Suprapubic skin (tissue), 4 donors: ENCODE measurements at regions not wholly inside any gene's neighbourhood (a gene's known extent, or its start where the extent isn't known, plus 50 kb on each side); places are given as distances from the start of the nearest gene placed in this dataset.
A peak's percentile ranks its signal among the peaks of the same experiment; 100 is the strongest.
"Not testable (repeated sequence)": the region's sequence is repeated elsewhere in the genome, so short reads cannot be mapped to it uniquely, and the experiment has no call there.

Experiments used
- DNase-seq, 2 donors: peaks; one replicate each; pipeline ENCODE4 v3.0.0-alpha.2; 2019; ENCODE audit warnings: low spot score in 2 of 2
- H3K27ac ChIP-seq: fragments of 200-600 bp; sonication (generic); one replicate; pipeline ENCODE4 v1.5.1; 2019
- H3K27me3 ChIP-seq: fragments of 200-600 bp; sonication (generic); one replicate; pipeline ENCODE4 v1.5.1; 2019
- H3K36me3 ChIP-seq: fragments of 200-600 bp; sonication (generic); one replicate; pipeline ENCODE4 v1.5.1; 2019
- H3K4me1 ChIP-seq: fragments of 200-600 bp; sonication (generic); one replicate; pipeline ENCODE4 v1.5.1; 2019
- H3K4me3 ChIP-seq: fragments of 200-600 bp; sonication (generic); one replicate; pipeline ENCODE4 v1.5.1; 2019; ENCODE audit warnings: mild to moderate bottlenecking
- H3K9me3 ChIP-seq: fragments of 200-600 bp; sonication (generic); one replicate; pipeline ENCODE4 v1.5.1; 2019
- EP300 ChIP-seq: sonication (generic); formaldehyde crosslinking; IDR thresholded peaks from one replicate; pipeline ENCODE4 v1.6.1; 2017; ENCODE audit warnings: antibody characterized with exemption
- POLR2A ChIP-seq, 2 donors: fragments of 450-650 bp; IDR thresholded peaks; one replicate each; pipeline ENCODE4 v1.6.1; 2017; ENCODE audit warnings: antibody characterized with exemption in 2 of 2, mild to moderate bottlenecking in 2 of 2, moderate library complexity in 2 of 2
- POLR2AphosphoS5 ChIP-seq, 3 donors: sonication (generic); formaldehyde crosslinking; IDR thresholded peaks; one replicate each; pipeline ENCODE4 v1.6.1; 2017; ENCODE audit warnings: antibody characterized with exemption in 3 of 3
- WGBS: methylation state at CpG from one replicate; pipeline ENCODE4 v1.1.5; 2018; 5-methylcytosine and 5-hydroxymethylcytosine counted together
- TF ChIP-seq, protein P1 (sequence below), 2 donors: fragments of 200-600 bp in 1 of 2; fragments of 450-650 bp in 1 of 2; sonication (generic) in 1 of 2; IDR thresholded peaks; one replicate each; pipeline ENCODE4 v1.5.1; 2016 to 2019; ENCODE audit warnings: antibody characterized with exemption in 2 of 2, mild to moderate bottlenecking in 1 of 2, moderate library complexity in 1 of 2

DNA sequence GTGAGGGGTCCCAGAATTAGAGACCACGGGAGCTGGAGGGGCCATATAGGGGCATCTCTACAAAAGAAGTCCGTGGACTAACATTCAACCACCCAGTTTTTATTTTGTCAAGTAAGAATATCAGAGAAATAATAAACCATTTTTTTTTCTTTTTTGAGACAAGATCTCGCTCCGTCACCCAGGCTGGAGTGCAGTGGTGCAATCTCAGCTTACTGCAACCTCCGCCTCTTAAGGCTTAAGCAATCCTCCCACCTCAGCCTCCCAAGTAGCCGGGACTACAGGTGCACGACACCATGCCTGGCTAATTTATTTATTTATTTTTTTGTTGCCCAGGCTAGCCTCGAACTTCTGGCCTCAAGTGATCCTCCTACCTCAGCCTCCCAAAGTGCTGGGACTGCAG, 82.7 kb downstream of the ZFP36L2 start:
- Histone ChIP-seq H3K9me3 (no peaks in the 10 kb centered on the region), H3K27ac (no peak overlapping the region), H3K4me3 (no peak overlapping the region), H3K27me3 (no peaks in the 10 kb centered on the region), H3K36me3 (no peaks in the 10 kb centered on the region), H3K4me1 (peaks cover 16% of the 10 kb centered on the region)
- 87% methylated on average over 8 of the region's 8 CpGs for WGBS
- TF ChIP-seq, protein P1, sequence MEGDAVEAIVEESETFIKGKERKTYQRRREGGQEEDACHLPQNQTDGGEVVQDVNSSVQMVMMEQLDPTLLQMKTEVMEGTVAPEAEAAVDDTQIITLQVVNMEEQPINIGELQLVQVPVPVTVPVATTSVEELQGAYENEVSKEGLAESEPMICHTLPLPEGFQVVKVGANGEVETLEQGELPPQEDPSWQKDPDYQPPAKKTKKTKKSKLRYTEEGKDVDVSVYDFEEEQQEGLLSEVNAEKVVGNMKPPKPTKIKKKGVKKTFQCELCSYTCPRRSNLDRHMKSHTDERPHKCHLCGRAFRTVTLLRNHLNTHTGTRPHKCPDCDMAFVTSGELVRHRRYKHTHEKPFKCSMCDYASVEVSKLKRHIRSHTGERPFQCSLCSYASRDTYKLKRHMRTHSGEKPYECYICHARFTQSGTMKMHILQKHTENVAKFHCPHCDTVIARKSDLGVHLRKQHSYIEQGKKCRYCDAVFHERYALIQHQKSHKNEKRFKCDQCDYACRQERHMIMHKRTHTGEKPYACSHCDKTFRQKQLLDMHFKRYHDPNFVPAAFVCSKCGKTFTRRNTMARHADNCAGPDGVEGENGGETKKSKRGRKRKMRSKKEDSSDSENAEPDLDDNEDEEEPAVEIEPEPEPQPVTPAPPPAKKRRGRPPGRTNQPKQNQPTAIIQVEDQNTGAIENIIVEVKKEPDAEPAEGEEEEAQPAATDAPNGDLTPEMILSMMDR (IDR thresholded peaks at IDR 0.05) = no peak
- DNase-seq = no peak

DNA sequence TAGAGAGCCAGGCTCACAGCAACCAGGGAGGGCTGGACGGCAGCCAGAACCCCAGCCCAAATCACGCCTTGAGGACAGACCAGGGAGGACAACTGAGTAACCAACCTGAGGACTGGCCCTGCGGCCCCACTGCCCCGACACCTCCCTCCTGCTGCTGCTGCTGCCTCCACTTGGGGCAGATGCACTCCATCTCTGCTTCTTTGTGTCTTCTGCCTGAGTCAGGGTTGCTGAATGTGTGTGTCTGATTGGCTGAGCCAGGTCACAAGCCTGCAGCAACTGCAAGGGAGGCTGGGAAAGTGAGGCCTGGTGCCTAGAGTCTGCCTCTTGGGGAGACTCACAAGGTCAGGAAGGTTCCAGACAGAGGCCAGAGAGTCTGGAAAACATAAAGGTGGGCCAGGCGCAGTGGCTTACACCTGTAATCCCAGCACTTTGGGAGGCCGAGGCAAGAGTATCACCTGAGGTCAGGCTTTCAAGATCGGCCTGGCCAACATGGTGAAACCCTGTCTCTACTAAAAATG, 83.4 kb downstream of the ZFP36L2 start:
- Histone ChIP-seq H3K4me1 (peaks cover 16% of the 10 kb centered on the region), H3K27ac (no peak overlapping the region), H3K36me3 (no peaks in the 10 kb centered on the region), H3K27me3 (no peaks in the 10 kb centered on the region), H3K4me3 (no peak overlapping the region), H3K9me3 (no peaks in the 10 kb centered on the region)
- no peak for DNase-seq
- TF ChIP-seq POLR2A (IDR thresholded peaks at IDR 0.05) = no peak
- TF ChIP-seq, protein P1 (IDR thresholded peaks at IDR 0.05) = no peak
- TF ChIP-seq EP300 = no peak
- TF ChIP-seq POLR2AphosphoS5 (IDR thresholded peaks at IDR 0.05) = no peak
- WGBS = 98% methylated on average over 5 of the region's 7 CpGs

DNA sequence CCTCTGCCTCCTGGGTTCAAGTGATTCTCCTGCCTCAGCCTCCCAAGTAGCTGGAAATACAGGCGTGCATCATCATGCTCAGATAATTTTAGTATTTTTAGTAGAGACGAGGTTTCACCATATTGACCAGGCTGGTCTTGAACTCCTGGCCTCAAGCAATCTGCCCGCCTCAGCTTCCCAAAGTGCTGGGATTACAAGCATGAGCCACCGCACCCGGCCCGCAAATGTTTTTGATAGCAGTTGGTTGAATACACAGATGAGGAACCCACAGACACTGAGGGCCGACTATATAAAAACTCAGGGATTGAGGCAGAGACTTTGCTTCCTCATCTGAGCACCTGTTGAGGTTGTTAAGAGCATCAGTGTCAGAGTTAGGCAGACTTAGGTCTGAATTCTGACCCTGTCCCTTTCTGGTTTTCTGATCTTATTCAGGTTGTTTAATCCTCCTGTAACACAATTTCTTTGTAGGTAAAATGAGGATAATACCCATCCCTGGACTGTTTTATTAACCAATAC, 84.7 kb downstream of the ZFP36L2 start:
- not testable (repeated sequence) for H3K27ac ChIP-seq, DNase-seq, H3K27me3 ChIP-seq, H3K4me3 ChIP-seq, H3K9me3 ChIP-seq, H3K36me3 ChIP-seq
- 91% methylated on average over 7 of the region's 7 CpGs for WGBS
- peaks cover 16% of the 10 kb centered on the region for H3K4me1 ChIP-seq

DNA sequence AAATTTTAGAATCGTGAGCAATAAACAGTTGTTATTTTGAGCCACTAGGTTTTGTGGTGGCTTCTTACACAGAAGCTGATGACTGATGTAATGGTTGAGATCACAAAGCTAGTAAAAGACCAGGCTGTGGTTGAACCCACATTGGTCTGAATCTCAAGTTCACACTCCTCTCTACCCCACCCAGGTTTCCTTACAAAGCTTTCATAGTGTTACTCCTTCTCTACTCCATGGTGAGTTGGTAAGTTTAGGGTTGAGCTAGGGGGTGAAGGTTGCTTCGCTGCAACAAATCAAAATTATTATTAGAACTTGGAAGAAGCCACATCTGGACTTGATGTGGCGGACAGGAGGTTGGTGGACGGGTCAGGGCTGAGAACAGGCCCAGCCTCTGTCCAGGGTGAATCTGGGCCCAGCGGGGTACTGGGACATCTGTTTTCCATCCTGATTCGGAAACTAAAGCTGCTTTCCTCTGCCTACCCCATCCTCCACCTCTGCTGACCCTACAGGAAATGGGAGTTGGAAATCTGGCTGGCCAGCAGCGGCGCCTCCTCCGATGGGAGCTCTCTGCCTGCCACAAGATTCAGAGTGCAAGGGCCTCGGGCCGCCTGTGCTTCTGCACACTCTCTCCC, 86.3 kb downstream of the ZFP36L2 start:
- peaks cover 18% of the 10 kb centered on the region for H3K4me1 ChIP-seq
- no peaks in the 10 kb centered on the region for H3K27me3 ChIP-seq
- DNase-seq = no peak

DNA sequence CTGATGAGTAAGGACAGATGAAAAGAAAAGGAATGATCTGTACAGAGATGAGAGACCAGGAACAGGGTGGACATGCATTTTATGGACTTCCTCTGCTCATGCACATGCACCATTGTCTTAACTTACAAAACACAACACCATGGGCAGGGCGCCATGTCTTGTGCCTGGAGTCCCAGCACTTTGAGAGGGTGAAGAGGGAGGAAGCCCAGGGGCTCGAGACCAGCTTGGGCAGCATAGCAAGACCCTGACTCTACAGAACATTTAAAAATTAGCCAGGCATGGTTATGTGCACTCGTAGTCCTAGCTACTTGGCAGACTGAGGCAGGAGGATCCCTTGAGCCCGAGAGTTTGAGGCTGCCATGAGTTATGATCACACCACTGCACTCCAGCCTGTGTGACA, 86.9 kb downstream of the ZFP36L2 start:
- H3K4me1 ChIP-seq = peaks cover 18% of the 10 kb centered on the region
- no peaks in the 10 kb centered on the region for H3K27me3 ChIP-seq
- no peak overlapping the region for H3K27ac ChIP-seq
- H3K4me3 ChIP-seq = no peak overlapping the region
- no peaks in the 10 kb centered on the region for H3K9me3 ChIP-seq
- H3K36me3 ChIP-seq = no peaks in the 10 kb centered on the region
- 76% methylated on average over 4 of the region's 4 CpGs for WGBS
- no peak for TF ChIP-seq EP300
- no peak for TF ChIP-seq POLR2A (IDR thresholded peaks at IDR 0.05)
- no peak for TF ChIP-seq POLR2AphosphoS5 (IDR thresholded peaks at IDR 0.05)
- TF ChIP-seq, protein P1 (IDR thresholded peaks at IDR 0.05) = no peak
- DNase-seq = no peak

More for the DNA sequence above, 86.3 kb downstream of the ZFP36L2 start:
- Histone ChIP-seq H3K27ac (peak overlapping the region; percentile 8), H3K9me3 (no peaks in the 10 kb centered on the region), H3K36me3 (no peaks in the 10 kb centered on the region), H3K4me3 (no peak overlapping the region)
- TF ChIP-seq, protein P1 (IDR thresholded peaks at IDR 0.05) = no peak
- TF ChIP-seq POLR2AphosphoS5 (IDR thresholded peaks at IDR 0.05) (no peak), EP300 (no peak), POLR2A (IDR thresholded peaks at IDR 0.05) (no peak)
- 75% methylated on average over 11 of the region's 11 CpGs for WGBS

DNA sequence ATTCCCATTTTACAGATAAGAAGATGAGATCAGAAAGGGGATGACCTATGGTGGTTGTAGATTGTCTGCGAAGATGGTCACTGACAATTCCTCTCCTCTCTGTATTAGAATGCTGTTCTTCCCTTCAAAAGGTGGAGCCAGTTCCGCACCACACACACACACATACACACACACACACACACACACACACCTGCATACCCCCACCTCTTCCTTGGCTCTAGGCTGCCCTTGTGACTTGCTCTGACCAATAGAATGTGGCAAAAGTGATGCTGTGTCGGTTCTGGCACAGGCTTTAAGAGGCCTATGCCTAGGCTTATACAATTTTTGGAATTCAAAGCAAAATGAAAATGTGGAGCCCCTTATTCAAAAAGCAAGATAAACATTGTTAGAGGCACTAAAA, 88.0 kb downstream of the ZFP36L2 start:
- TF ChIP-seq, protein P1 (IDR thresholded peaks at IDR 0.05) = no peak
- TF ChIP-seq POLR2A (IDR thresholded peaks at IDR 0.05) (no peak), POLR2AphosphoS5 (IDR thresholded peaks at IDR 0.05) (no peak), EP300 (no peak)
- DNase-seq = no peak
- H3K9me3 ChIP-seq = no peaks in the 10 kb centered on the region
- H3K27ac ChIP-seq = no peak overlapping the region
- no peak overlapping the region for H3K4me3 ChIP-seq
- peaks cover 18% of the 10 kb centered on the region for H3K4me1 ChIP-seq
- no peaks in the 10 kb centered on the region for H3K36me3 ChIP-seq
- 94% methylated on average over 3 of the region's 3 CpGs for WGBS
- no peaks in the 10 kb centered on the region for H3K27me3 ChIP-seq
